Adrenal gland (tissue), 9 donors: ENCODE measurements at regions not wholly inside any gene's neighbourhood (a gene's known extent, or its start where the extent isn't known, plus 50 kb on each side); places are given as distances from the start of the nearest gene placed in this dataset.

Experiments
- DNase-seq, 7 donors: peaks; one replicate each; pipeline ENCODE4 v3.0.0-alpha.2; 2019 to 2020
- H3K27ac ChIP-seq, 5 donors: fragments of 200-600 bp; sonication (generic) in 4 of 5; 1 replicate in 3 of 5; 2 replicates in 2 of 5; pipeline versions ENCODE4 v1.5.1 to v1.8.0; 2016 to 2020; ENCODE audit warnings: mild to moderate bottlenecking in 1 of 5
- H3K27me3 ChIP-seq: fragments of 200-600 bp; 2 replicates; pipeline ENCODE4 v1.8.0; 2021
- H3K36me3 ChIP-seq, 2 donors: fragments of 200-600 bp; replicated peaks in 1 of 2; 1 replicate in 1 of 2; 2 replicates in 1 of 2; pipeline versions ENCODE4 v1.5.1 to v1.8.0; 2018 to 2022
- H3K4me1 ChIP-seq, 2 donors: fragments of 200-600 bp; replicated peaks in 1 of 2; 1 replicate in 1 of 2; 2 replicates in 1 of 2; pipeline versions ENCODE4 v1.5.1 to v1.8.0; 2018 to 2021
- H3K4me3 ChIP-seq, 4 donors: fragments of 200-600 bp; sonication (generic) in 3 of 4; one replicate each; pipeline ENCODE4 v1.5.1; 2016 to 2018
- H3K9me3 ChIP-seq, 3 donors: fragments of 200-600 bp; sonication (generic) in 1 of 3; replicated peaks in 1 of 3; 1 replicate in 2 of 3; 2 replicates in 1 of 3; pipeline versions ENCODE4 v1.5.1 to v1.8.0; 2016 to 2021
- CTCF ChIP-seq, 6 experiments: fragments of 450-650 bp in 4 of 6; fragments of 200-600 bp in 2 of 6; sonication (generic) in 1 of 6; IDR thresholded peaks; 1 replicate in 5 of 6; 2 replicates in 1 of 6; pipeline versions ENCODE4 v1.5.1 to v1.8.0; 2016 to 2021; ENCODE audit warnings: antibody characterized with exemption in 6 of 6, mild to moderate bottlenecking in 2 of 6, moderate library complexity in 1 of 6
- POLR2A ChIP-seq, 2 donors: fragments of 450-650 bp; IDR thresholded peaks; one replicate each; pipeline ENCODE4 v1.6.1; 2017; ENCODE audit warnings: antibody characterized with exemption in 2 of 2, mild to moderate bottlenecking in 2 of 2, moderate library complexity in 1 of 2
- WGBS, 4 donors: extraction: QIAGEN DNeasy Blood & Tissue Kit in 2 of 4; methylation state at CpG; one replicate each; pipeline versions ENCODE4 v1.1.5 to v1.1.7; 2013 to 2017; 5-methylcytosine and 5-hydroxymethylcytosine counted together
- intact Hi-C, 2 donors: fragments of 100-400 bp; cut with DNase I; formaldehyde crosslinking; loops; one replicate each; pipeline versions ENCODE4 v1.14.1 to v1.15.0; 2022 to 2023
- donor health status: healthy with polysubstance abuse.
- donor health status: Bipolar disorder and iron deficiency.
- donor health status: DM: yes; HTN: yes; CAD: no.
- donor health status: DM: no; HTN: no; CAD: no.
- donor health status: DM: no; HTN: no; CAD: no.

DNA sequence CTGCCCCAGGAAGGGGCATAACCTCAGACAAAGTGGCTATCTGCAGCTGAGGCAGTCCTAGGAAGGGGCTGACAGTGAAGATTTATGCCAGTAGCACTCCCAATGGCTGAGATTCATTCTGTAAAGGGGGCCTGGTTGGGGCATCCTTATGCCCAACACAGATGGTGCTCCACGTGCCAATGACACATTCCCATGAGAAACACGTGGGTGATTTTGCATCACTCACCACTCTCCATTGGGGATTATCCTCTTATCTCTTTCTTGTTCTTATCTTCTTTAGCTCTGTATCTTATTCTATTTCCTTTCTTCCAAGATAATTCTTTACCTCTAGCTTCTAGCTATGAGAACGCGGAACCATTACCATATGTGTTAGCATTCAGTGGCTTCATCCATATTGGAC lies 194.0 kb upstream of the TUT7 start:
- DNase-seq = no peak
- intact Hi-C loops = no loop called here
- Histone ChIP-seq H3K36me3 (no peaks in the 10 kb centered on the region), H3K9me3 (no peaks in the 10 kb centered on the region), H3K27me3 (peaks cover 9% of the 10 kb centered on the region), H3K4me1 (no peaks in the 10 kb centered on the region), H3K27ac (no peak overlapping the region), H3K4me3 (no peak overlapping the region)
- TF ChIP-seq POLR2A (IDR thresholded peaks at IDR 0.05) (no peak), CTCF (IDR thresholded peaks at IDR 0.05) (no peak)
- 89 to 95% (median 91%) methylated on average over 4 of the region's 4 CpGs for WGBS, 4 donors

GRCh38 chr9:86547571-86547970 lies 193.4 kb upstream of the TUT7 start:
- H3K36me3 ChIP-seq = no peaks in the 10 kb centered on the region
- no peak for DNase-seq
- intact Hi-C loops = no loop called here
- H3K27ac ChIP-seq = no peak overlapping the region
- no peaks in the 10 kb centered on the region for H3K4me1 ChIP-seq
- no peak overlapping the region for H3K4me3 ChIP-seq
- H3K9me3 ChIP-seq = no peaks in the 10 kb centered on the region
- TF ChIP-seq POLR2A (IDR thresholded peaks at IDR 0.05) (no peak), CTCF (IDR thresholded peaks at IDR 0.05) (no peak)
- H3K27me3 ChIP-seq = peaks cover 9% of the 10 kb centered on the region

DNA sequence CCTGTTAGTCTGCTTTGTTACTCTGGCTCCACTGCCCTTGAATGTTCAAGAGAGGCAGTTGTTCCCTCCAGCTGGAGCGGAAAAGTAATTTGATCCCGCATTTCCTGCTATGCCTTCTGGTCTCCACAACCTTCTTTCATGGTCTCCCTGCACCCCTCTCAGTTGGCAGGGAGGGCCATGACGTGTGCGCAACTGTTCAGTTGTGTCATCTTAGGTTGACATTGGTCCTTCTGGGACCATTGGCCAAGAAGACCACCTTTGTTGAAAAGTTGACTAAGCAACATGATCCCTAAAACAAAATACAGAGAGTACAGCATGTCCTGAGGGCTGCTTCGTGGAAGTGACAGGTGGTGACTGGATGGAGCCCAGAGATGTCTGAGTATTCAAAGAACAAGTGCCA lies 192.5 kb upstream of the TUT7 start:
- Histone ChIP-seq H3K27me3 (peaks cover 9% of the 10 kb centered on the region), H3K36me3 (no peaks in the 10 kb centered on the region), H3K27ac (no peak overlapping the region), H3K4me3 (no peak overlapping the region), H3K4me1 (no peaks in the 10 kb centered on the region), H3K9me3 (no peaks in the 10 kb centered on the region)
- TF ChIP-seq CTCF (IDR thresholded peaks at IDR 0.05) = no peak
- no peak for TF ChIP-seq POLR2A (IDR thresholded peaks at IDR 0.05)
- WGBS, 4 donors = 85 to 91% (median 88%) methylated on average over 5 of the region's 5 CpGs
- intact Hi-C loops = no loop called here
- no peak for DNase-seq

- no peak for TF ChIP-seq CTCF (IDR thresholded peaks at IDR 0.05)
- TF ChIP-seq POLR2A (IDR thresholded peaks at IDR 0.05) = no peak
- 43 to 59% (median 52%) methylated on average over 2 of the region's 2 CpGs for WGBS, 4 donors
These were observed 190.9 kb upstream of the TUT7 start for GRCh38 chr9:86545090-86545489.

More at GRCh38 chr9:86545090-86545489, 190.9 kb upstream of the TUT7 start:
- no peak overlapping the region for H3K4me3 ChIP-seq
- H3K9me3 ChIP-seq = no peaks in the 10 kb centered on the region
- peaks cover 9% of the 10 kb centered on the region for H3K27me3 ChIP-seq
- no peak overlapping the region for H3K27ac ChIP-seq
- H3K4me1 ChIP-seq = no peaks in the 10 kb centered on the region
- intact Hi-C loops = no loop called here
- H3K36me3 ChIP-seq = no peaks in the 10 kb centered on the region
- no peak for DNase-seq
